ENCODE measurements at regions not wholly inside any gene's neighbourhood (a gene's known extent, or its start where the extent isn't known, plus 50 kb on each side); places are given as distances from the start of the nearest gene placed in this dataset.
A peak's percentile ranks its signal among the peaks of the same experiment; 100 is the strongest.
"Not testable (repeated sequence)": the region's sequence is repeated elsewhere in the genome, so short reads cannot be mapped to it uniquely, and the experiment has no call there.

DNA sequence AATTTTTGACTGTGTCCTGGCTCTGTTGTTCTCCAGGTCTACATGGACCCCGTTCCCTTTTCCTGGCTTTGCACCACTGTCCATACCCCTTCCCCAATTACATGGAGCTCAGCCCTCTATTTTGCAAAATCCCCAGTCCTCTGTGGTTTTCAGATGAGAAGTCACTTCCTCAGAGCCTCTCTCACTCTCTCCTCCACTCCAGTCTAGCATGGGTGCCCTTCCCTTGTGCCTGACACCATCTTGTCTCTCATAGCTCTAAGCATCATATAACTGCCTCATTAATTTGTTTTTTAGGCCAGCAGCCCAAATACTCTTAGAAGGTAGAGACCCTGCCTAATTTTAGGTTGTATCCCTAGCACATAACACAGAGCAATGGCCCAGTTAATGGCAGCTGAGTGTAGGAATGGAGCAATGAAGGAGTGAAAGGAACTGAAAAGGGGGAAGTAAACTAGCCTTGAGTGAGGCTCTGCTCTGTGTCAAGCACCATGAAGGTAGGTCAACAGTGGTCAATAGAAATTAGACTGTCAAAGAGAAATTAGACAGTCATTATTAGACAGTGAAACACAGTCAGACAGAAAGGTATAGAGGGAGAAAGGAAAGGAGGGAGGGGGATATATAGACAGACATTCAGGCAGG is 97.7 kb downstream of the ARHGAP11B start:
- H3K27me3 ChIP-seq (ENCODE audit: control insufficient read depth, insufficient read depth, low read length); POLR2A ChIA-PET; H3K4me3 ChIP-seq (ENCODE audit: low read depth, low read length); H3K36me3 ChIP-seq (ENCODE audit: control insufficient read depth, insufficient read depth, low read length); DNase-seq (ENCODE audit: low read depth); CTCF ChIA-PET: not testable (repeated sequence)

DNA sequence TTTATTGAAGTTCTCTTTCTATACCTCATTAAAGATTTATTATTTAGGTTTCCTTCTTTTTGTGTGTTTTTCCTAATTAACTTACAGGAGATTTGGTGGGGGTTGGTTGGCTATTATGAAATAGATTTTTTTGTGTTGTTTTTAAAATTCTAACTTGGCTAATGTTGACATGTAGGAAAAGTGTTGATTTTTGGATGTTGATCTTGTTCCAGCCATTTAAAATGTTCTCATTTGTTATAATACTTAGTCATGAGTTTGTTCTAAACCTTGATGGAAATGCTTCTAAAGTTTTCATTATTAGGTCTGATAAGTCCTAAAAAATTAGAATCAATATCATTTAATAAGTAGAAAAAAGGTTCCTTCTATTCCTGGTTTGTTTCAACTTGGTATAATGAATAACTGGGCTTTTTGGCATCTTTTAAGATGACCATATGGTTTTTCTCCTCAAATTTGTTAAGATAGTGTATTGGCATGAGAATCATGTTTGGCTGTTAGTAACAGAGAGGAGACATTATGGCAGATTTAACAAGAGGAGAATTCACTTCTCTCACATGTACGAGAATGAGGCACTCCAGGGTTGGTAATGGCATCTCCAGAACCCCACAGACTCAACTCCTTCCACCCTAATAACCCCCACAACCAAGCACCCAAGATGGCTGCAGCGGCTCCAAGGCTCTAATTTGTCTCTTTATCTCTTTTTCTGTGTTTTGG is 104.1 kb downstream of the ARHGAP11B start:
- POLR2A ChIA-PET; CTCF ChIA-PET; DNase-seq (ENCODE audit: low read depth); H3K27me3 ChIP-seq (ENCODE audit: control insufficient read depth, insufficient read depth, low read length); H3K36me3 ChIP-seq (ENCODE audit: control insufficient read depth, insufficient read depth, low read length); H3K4me3 ChIP-seq (ENCODE audit: low read depth, low read length): not testable (repeated sequence)

DNA sequence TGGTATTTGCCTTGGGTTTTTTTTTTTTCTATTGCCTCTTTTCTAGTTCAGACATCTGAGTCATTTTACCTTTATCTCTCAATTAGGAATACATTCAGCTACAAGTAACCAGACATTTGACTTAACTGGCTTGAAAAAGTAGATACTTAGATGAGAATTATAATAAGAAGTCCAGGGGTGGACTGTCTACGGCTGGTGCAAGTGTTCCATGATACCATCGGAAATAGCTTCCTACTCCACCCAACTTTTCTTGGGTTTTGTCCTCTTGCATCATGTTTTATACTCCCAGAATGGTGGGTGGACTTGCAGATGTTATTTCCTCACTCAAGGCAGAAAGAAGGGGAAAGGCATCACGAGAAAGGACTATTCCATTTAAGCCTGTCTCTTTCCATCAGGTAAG is 104.7 kb downstream of the ARHGAP11B start:
- DNase-seq (ENCODE audit: low read depth); CTCF ChIA-PET; H3K4me3 ChIP-seq (ENCODE audit: low read depth, low read length); H3K36me3 ChIP-seq (ENCODE audit: control insufficient read depth, insufficient read depth, low read length); POLR2A ChIA-PET; H3K27me3 ChIP-seq (ENCODE audit: control insufficient read depth, insufficient read depth, low read length): not testable (repeated sequence)

DNA sequence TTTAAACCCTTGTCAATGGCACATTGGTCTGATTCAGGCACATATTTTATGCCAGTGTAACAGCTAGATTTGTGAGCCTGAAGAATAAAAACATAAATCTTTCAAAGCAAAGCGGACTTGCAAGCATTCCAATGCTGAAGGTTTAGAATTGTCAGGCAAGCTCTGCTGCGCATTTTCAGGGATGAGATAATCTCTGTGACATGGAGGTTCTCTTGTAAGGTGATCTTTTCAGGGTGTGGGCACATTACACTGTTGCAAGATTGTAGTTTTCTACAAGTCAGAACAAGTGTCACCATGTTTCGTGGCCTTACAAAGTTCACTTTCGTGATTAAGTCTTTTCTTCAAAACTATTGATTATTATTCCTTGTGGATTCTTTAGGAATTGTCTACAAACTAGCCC is 106.2 kb downstream of the ARHGAP11B start:
- H3K4me3 ChIP-seq (ENCODE audit: low read depth, low read length); CTCF ChIA-PET; H3K36me3 ChIP-seq (ENCODE audit: control insufficient read depth, insufficient read depth, low read length); POLR2A ChIA-PET; H3K27me3 ChIP-seq (ENCODE audit: control insufficient read depth, insufficient read depth, low read length); DNase-seq (ENCODE audit: low read depth): not testable (repeated sequence)

DNA sequence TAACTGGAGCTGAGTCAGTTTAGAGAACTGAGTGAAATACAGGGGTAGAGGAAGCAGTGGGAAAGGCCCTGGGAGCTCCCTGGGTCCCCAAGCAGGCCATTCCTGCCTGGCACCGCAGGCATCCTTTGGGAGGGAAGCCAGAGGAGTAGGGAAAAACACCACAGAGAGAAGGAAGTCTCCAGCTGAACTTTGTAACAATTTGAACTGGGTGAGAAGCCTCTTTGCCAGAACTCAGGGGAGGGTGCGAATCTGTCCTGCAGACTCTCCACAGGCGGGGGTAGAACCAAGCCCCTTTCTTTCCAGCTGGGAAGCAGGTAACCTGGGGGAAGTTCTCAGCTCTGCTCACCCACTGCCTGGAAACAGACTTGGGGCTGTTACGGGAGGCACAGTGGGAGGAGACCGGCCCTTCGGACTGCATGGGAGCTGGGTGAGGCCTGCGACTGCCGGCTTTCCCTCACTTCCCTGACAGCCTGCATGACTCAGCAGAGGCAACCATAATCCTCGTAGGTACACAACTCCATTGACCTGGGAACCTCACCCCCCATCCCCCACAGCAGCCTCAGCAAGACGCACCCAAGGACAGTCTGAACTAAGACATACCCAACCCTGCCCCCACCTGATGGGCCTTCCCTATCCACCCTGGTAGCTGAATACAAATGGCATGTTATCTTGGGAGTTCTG is 110.1 kb downstream of the ARHGAP11B start:
- POLR2A ChIA-PET; H3K27me3 ChIP-seq (ENCODE audit: control insufficient read depth, insufficient read depth, low read length); H3K36me3 ChIP-seq (ENCODE audit: control insufficient read depth, insufficient read depth, low read length); DNase-seq (ENCODE audit: low read depth); H3K4me3 ChIP-seq (ENCODE audit: low read depth, low read length); CTCF ChIA-PET: not testable (repeated sequence)

DNA sequence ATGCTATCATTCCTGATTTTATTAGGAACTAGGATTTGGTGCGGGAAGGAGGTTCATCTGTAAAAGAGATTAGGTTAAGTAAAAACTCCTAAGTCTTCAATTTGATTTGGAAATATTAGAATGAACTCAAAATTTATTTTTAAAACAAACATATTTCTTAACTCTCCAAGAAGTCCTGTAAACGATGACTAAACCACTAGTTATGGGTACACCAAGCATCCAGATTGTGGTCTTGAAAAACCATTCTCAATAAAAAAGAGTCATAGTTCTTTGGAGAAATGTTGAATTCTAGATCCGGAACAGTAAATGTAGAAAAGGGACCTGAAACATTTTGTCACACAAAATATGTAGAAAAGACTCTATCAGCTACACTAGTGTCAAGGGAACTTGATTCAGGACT is 116.9 kb downstream of the ARHGAP11B start:
- POLR2A ChIA-PET; H3K36me3 ChIP-seq (ENCODE audit: control insufficient read depth, insufficient read depth, low read length); DNase-seq (ENCODE audit: low read depth); H3K27me3 ChIP-seq (ENCODE audit: control insufficient read depth, insufficient read depth, low read length); CTCF ChIA-PET; H3K4me3 ChIP-seq (ENCODE audit: low read depth, low read length): not testable (repeated sequence)

DNA sequence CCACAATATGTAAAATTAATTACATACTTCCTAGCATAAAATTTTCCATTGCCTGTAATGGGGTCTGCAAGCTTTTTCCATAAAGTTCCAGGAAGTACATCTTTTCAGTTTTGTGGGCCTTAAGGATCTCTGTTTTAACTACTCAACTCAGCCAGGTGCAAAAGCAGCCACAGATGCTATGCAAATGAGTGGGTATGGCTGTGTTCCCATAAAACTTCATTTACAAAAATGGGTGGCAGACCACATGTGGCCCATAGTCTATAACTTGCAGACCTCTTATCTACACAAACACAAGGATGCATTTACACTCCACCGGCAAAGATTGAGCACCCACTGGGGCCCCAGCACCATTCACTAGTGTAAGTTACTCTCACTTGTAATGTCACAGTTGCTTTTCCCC is 123.1 kb downstream of the ARHGAP11B start:
- H3K27me3 ChIP-seq (ENCODE audit: control insufficient read depth, insufficient read depth, low read length); CTCF ChIA-PET; POLR2A ChIA-PET: not testable (repeated sequence)

DNA sequence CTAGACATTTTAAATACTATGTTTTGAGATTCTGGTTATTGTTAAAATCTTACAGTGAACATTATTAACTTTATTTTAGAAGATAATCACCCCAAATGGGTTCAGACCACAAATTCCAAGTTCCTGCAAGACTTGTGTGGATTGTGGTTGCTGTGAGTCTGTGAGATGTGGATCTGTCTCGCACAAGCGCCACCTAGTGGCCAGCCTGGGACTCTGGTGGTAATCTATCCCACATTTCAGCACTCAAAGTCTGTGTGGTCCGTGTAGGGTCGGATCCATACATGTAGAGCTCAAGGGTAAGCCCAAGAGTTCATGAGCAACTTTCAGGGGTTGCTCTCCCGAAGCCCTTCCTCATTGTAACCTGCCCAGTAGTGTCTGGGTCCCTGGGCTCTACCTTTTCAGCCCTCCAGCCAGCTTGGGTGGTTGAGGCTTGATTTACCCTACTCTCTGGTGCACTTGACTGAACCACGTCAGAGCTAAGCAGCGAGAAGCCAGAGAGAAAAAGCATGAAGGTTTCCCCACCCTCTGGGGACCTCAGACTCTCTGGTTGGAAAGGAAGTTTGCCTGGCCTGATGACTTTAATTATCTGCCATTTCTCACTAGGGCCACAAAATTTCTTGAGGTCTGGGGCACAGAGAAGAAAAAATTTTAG is 129.2 kb downstream of the ARHGAP11B start:
- DNase-seq (ENCODE audit: low read depth); H3K36me3 ChIP-seq (ENCODE audit: control insufficient read depth, insufficient read depth, low read length); CTCF ChIA-PET; H3K27me3 ChIP-seq (ENCODE audit: control insufficient read depth, insufficient read depth, low read length); H3K4me3 ChIP-seq (ENCODE audit: low read depth, low read length); POLR2A ChIA-PET: not testable (repeated sequence)
- TF ChIP-seq, protein P1, sequence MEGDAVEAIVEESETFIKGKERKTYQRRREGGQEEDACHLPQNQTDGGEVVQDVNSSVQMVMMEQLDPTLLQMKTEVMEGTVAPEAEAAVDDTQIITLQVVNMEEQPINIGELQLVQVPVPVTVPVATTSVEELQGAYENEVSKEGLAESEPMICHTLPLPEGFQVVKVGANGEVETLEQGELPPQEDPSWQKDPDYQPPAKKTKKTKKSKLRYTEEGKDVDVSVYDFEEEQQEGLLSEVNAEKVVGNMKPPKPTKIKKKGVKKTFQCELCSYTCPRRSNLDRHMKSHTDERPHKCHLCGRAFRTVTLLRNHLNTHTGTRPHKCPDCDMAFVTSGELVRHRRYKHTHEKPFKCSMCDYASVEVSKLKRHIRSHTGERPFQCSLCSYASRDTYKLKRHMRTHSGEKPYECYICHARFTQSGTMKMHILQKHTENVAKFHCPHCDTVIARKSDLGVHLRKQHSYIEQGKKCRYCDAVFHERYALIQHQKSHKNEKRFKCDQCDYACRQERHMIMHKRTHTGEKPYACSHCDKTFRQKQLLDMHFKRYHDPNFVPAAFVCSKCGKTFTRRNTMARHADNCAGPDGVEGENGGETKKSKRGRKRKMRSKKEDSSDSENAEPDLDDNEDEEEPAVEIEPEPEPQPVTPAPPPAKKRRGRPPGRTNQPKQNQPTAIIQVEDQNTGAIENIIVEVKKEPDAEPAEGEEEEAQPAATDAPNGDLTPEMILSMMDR (IDR thresholded peaks at IDR 0.05; ENCODE audit: insufficient read depth, low read depth, low read length) = peak; percentile 34

More for the DNA sequence above, 123.1 kb downstream of the ARHGAP11B start:
- not testable (repeated sequence) for H3K4me3 ChIP-seq (ENCODE audit: low read depth, low read length); H3K36me3 ChIP-seq (ENCODE audit: control insufficient read depth, insufficient read depth, low read length); DNase-seq (ENCODE audit: low read depth)

DNA sequence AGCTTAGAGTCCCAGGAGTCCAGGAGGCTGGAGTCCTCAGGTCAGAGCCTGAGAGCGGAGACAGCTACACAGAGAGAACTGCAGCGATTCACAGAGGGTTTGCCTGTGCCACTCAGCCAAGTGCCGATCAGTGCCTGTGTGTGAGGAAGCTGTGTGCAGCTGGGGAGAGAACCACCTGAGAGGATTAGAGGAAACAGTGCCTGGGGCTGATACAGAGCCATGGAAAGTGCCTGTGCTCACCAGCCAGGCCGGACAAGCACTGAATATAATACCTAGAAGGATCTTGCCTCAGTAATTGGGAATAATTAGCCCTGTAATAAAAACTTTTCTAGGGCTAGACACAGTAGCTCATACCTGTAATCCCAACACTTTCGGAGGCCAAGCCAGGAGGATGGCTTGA is 134.7 kb downstream of the ARHGAP11B start:
- POLR2A ChIA-PET; DNase-seq (ENCODE audit: low read depth); H3K27me3 ChIP-seq (ENCODE audit: control insufficient read depth, insufficient read depth, low read length); CTCF ChIA-PET; H3K36me3 ChIP-seq (ENCODE audit: control insufficient read depth, insufficient read depth, low read length); H3K4me3 ChIP-seq (ENCODE audit: low read depth, low read length): not testable (repeated sequence)

DNA sequence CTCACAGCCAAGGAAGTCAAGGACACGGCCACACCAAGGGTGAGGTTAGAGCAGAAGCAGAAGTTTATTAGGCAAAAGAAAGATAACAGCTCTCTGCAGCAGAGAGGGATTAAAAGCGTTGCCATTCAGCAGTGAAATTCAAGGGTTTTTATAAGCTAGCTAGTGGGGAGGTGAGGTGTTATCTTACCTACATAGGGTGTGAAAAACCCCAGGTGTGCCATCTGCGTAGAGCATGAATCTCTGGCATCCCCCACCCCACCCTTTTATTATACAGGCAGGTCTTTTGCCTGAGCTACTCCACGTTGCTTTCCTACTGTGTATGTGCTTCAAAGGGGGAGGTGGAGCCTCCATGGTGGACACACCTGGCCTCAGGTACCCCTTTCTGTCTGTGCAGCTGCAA is 135.4 kb downstream of the ARHGAP11B start:
- DNase-seq (ENCODE audit: low read depth); H3K36me3 ChIP-seq (ENCODE audit: control insufficient read depth, insufficient read depth, low read length); POLR2A ChIA-PET; CTCF ChIA-PET; H3K4me3 ChIP-seq (ENCODE audit: low read depth, low read length); H3K27me3 ChIP-seq (ENCODE audit: control insufficient read depth, insufficient read depth, low read length): not testable (repeated sequence)

DNA sequence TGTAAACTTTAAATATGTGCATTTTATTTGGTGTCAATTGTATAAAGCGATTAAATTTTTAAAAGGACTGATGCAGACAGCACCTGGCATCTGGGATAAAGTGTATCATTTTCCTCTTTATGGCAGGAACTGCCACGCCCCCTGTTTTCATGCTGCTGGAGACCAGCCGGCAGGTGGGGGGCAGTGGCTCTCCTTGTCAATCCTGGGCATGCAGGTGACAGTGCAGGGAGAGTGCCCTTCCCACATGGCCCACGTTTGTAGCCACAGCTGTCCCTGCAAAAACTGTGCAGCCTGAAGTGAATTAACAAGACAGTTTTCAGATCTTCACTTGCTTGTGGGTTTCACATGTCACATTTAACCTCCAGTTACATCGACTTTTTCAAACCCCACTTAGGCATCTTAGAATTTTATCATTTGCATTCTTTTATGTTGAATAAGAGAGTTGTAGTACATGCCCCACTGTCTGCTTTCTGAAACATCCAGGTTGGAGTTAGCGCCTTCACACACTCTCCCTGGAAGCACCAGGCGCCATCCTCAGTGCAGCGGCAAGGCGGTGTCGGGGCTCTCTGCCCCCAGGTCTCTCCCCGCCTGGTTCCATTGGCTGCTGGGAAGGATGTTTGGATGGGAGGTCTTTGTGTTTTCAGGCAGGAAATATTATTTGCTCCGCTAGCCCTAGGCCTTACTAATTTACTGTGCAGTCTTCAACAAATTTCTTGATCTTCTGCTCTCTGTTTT is 134.2 kb upstream of the FAN1 start:
- POLR2A ChIA-PET; H3K36me3 ChIP-seq (ENCODE audit: control insufficient read depth, insufficient read depth, low read length); H3K4me3 ChIP-seq (ENCODE audit: low read depth, low read length); H3K27me3 ChIP-seq (ENCODE audit: control insufficient read depth, insufficient read depth, low read length); DNase-seq (ENCODE audit: low read depth): not testable (repeated sequence)
- CTCF ChIA-PET = interaction anchor here (0.5 kb wide), 1 partner anchor 168 kb away, joined by 4 read pairs; no protein-coding TSS in a partner anchor
